ENCODE measurements at regions not wholly inside any gene's neighbourhood (a gene's known extent, or its start where the extent isn't known, plus 50 kb on each side); places are given as distances from the start of the nearest gene placed in this dataset.

DNA sequence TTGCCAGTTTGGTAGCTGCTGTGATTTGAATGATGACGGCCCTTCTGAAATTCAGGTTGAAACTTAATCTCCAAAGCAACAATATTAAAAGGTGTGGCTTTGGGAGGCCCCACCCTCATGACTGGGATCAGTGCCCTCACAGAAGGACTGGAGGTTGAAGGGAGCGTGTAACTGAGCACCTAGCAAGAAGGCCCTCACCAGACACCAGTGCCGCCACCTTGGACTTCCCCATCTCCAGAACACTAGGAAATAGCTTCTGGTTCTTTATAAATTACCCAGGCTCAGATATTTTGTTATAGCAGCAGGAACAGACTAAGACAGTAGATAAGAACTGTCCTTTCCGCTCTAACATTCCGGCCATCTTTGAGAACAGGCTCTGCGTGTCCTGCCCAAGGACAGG, 243.1 kb downstream of the DLL1 start:
- ChIA-PET POLR2A (no interaction called here), CTCF (interaction anchor here (0.8 kb wide), 1 partner anchor 258 kb away, joined by 3 read pairs; no protein-coding TSS in a partner anchor)
- Histone ChIP-seq H3K27ac (ENCODE audit: low read depth in 2 of 2, low read length in 1 of 2) (no peak overlapping the region), H3K9me3 (no peaks in the 10 kb centered on the region), H3K27me3 (ENCODE audit: insufficient read depth) (no peaks in the 10 kb centered on the region), H3K4me2 (no peak overlapping the region), H3K36me3 (replicated peaks in 1 of 2; ENCODE audit: control insufficient read depth in 1 of 2, insufficient read depth in 2 of 2, low read length in 1 of 2) (no peaks in the 10 kb centered on the region), H3K4me1 (ENCODE audit: control insufficient read depth in 1 of 2, insufficient read depth in 2 of 2, low read depth in 1 of 2, low read length in 1 of 2) (peaks cover 0 to 9% of the 10 kb centered on the region in 2 experiments; a peak in 1 of 4 replicates), H3F3A (replicated peaks; ENCODE audit: insufficient read depth) (no peaks in the 10 kb centered on the region), H3K9ac (no peak overlapping the region), H3K79me2 (ENCODE audit: insufficient read depth) (no peaks in the 10 kb centered on the region), H2AFZ (ENCODE audit: low read depth) (no peak overlapping the region), H4K20me1 (ENCODE audit: insufficient read depth) (no peaks in the 10 kb centered on the region), H3K4me3 (ENCODE audit: low read depth in 2 of 2, low read length in 1 of 2) (no peak overlapping the region), H3K9me2 (no peaks in the 10 kb centered on the region)
- no peak for TF ChIP-seq GATA2 (CRISPR knock-in tag; IDR thresholded peaks at IDR 0.05)
- no peak for TF ChIP-seq SMC3 (IDR thresholded peaks at IDR 0.05; ENCODE audit: low read depth, low read length)
- TF ChIP-seq RFX5 (IDR thresholded peaks at IDR 0.05; ENCODE audit: low read length), result no peak
- no peak for TF ChIP-seq TEAD4 (IDR thresholded peaks at IDR 0.05; ENCODE audit: borderline replicate concordance, insufficient read depth)
- no peak for TF ChIP-seq YY1 (IDR thresholded peaks at IDR 0.05; ENCODE audit: low read depth)
- no peak for TF ChIP-seq MXI1 (IDR thresholded peaks at IDR 0.05; ENCODE audit: low read depth, low read length)
- TF ChIP-seq, protein P1, sequence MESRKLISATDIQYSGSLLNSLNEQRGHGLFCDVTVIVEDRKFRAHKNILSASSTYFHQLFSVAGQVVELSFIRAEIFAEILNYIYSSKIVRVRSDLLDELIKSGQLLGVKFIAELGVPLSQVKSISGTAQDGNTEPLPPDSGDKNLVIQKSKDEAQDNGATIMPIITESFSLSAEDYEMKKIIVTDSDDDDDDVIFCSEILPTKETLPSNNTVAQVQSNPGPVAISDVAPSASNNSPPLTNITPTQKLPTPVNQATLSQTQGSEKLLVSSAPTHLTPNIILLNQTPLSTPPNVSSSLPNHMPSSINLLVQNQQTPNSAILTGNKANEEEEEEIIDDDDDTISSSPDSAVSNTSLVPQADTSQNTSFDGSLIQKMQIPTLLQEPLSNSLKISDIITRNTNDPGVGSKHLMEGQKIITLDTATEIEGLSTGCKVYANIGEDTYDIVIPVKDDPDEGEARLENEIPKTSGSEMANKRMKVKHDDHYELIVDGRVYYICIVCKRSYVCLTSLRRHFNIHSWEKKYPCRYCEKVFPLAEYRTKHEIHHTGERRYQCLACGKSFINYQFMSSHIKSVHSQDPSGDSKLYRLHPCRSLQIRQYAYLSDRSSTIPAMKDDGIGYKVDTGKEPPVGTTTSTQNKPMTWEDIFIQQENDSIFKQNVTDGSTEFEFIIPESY (IDR thresholded peaks at IDR 0.05; ENCODE audit: borderline replicate concordance, low read depth), result no peak
- no peak for TF ChIP-seq FOSL2 (IDR thresholded peaks at IDR 0.05; ENCODE audit: borderline replicate concordance, low read depth)
- TF ChIP-seq CHD2 (IDR thresholded peaks at IDR 0.05; ENCODE audit: low read length, partially characterized antibody), result no peak
- TF ChIP-seq CTCF (IDR thresholded peaks at IDR 0.05), result no peak
- TF ChIP-seq RAD21 (IDR thresholded peaks at IDR 0.05; ENCODE audit: low read length), result no peak
- TF ChIP-seq EP300 (IDR thresholded peaks at IDR 0.05; ENCODE audit: borderline replicate concordance in 1 of 2, low read depth in 1 of 2, low read length in 1 of 2), result no peak
- no peak for TF ChIP-seq ELF1 (IDR thresholded peaks at IDR 0.05)
- TF ChIP-seq, protein P2, sequence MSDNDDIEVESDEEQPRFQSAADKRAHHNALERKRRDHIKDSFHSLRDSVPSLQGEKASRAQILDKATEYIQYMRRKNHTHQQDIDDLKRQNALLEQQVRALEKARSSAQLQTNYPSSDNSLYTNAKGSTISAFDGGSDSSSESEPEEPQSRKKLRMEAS (IDR thresholded peaks at IDR 0.05; ENCODE audit: low read depth), result no peak
- no peak for TF ChIP-seq NRF1 (IDR thresholded peaks at IDR 0.05; ENCODE audit: low read depth, low read length)
- TF ChIP-seq EZH2phosphoT487 (IDR thresholded peaks at IDR 0.05; ENCODE audit: borderline replicate concordance, low read depth), result no peak
- TF ChIP-seq REST (IDR thresholded peaks at IDR 0.05; ENCODE audit: low read depth, low read length), result no peak
- WGBS (ENCODE audit: low lambda C conversion rate), result 65% methylated on average over 6 of the region's 6 CpGs
- no peak for DNase-seq

All from SK-N-SH (cell line).